ENCODE measurements at regions not wholly inside any gene's neighbourhood (a gene's known extent, or its start where the extent isn't known, plus 50 kb on each side); places are given as distances from the start of the nearest gene placed in this dataset.

DNA sequence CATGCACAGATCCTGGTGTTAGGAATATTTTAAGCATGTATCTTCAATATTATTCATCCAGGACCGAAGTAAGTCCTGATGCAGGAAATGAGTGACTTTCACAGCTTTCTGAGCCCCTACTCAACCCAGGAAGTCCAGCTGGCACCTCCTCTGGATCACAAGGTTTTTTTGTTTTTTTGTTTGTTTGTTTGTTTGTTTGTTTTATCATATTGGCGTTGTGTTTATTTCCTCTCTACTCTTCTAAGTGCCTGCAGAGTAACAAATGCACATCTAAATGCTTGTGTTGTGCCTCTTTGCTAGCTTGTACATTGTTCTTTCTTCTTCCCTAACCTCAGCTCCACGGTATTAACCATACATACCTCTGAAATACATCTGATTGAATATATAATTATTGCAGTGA is 594.3 kb upstream of the ADGRB3 start:
- no peak for DNase-seq (ENCODE audit: low read depth)
- TF ChIP-seq, protein P1, sequence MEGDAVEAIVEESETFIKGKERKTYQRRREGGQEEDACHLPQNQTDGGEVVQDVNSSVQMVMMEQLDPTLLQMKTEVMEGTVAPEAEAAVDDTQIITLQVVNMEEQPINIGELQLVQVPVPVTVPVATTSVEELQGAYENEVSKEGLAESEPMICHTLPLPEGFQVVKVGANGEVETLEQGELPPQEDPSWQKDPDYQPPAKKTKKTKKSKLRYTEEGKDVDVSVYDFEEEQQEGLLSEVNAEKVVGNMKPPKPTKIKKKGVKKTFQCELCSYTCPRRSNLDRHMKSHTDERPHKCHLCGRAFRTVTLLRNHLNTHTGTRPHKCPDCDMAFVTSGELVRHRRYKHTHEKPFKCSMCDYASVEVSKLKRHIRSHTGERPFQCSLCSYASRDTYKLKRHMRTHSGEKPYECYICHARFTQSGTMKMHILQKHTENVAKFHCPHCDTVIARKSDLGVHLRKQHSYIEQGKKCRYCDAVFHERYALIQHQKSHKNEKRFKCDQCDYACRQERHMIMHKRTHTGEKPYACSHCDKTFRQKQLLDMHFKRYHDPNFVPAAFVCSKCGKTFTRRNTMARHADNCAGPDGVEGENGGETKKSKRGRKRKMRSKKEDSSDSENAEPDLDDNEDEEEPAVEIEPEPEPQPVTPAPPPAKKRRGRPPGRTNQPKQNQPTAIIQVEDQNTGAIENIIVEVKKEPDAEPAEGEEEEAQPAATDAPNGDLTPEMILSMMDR (IDR thresholded peaks at IDR 0.05; ENCODE audit: control insufficient read depth, extremely low read depth, insufficient read depth), result no peak
- no peak overlapping the region for H3K4me3 ChIP-seq (ENCODE audit: low read depth, low read length)

DNA sequence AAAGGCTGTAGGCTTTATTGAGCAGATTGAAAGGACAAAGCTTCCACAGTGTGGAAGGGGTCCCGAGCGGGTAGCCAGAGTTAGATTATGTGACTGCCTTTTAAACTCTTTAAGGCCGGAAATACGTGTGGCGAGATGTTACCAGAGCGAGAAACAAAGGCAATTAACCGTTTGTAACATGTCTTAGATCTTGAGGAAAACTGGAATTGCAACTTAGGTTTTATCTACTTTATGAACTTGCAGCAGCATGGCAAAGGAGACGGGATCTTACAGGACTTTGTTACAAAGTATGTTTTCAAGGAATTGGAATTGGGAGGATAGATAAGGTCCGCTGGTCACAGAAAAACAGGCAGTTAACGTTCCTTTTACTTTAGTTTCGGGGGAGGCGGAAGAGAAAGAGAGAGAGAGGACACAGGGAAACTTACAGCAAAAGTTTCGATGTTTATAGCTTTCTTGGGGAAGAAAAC is 594.7 kb upstream of the ADGRB3 start:
- TF ChIP-seq, protein P1 (IDR thresholded peaks at IDR 0.05; ENCODE audit: control insufficient read depth, extremely low read depth, insufficient read depth), result no peak
- no peak for DNase-seq (ENCODE audit: low read depth)
- H3K4me3 ChIP-seq (ENCODE audit: low read depth, low read length), result no peak overlapping the region

DNA sequence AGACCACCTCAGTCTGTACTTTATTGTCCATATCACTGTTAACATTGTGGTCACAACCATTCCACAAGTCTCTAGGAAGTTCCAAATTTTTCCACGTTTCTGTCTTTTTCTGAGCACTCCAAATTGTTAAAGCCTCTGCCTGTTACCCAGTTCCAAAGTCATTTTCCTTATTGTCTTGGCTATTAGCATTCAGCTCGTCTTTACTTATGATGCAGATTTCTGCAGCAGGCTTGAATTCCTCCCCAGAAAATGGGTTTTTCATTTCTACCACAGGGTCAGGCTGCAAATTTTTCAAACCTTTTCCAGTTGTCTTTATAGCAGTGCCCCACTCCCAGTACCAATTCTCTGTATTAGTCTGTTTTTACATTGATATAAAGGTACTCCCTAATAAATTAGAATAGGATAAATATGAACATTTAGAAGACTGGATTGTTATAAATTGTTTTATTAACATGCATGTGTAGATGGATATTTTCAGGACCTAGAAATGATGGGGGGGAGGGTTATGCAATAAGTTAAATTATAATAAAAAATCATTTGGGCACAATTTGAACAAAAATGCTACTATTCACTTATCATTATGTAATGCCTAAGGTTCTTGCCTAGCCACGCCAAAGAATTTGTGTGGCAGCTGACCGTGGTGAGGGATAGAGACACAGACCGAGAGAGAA is 595.3 kb upstream of the ADGRB3 start:
- no peak for DNase-seq (ENCODE audit: low read depth)
- TF ChIP-seq, protein P1 (IDR thresholded peaks at IDR 0.05; ENCODE audit: control insufficient read depth, extremely low read depth, insufficient read depth), result no peak
- H3K4me3 ChIP-seq (ENCODE audit: low read depth, low read length), result no peak overlapping the region

DNA sequence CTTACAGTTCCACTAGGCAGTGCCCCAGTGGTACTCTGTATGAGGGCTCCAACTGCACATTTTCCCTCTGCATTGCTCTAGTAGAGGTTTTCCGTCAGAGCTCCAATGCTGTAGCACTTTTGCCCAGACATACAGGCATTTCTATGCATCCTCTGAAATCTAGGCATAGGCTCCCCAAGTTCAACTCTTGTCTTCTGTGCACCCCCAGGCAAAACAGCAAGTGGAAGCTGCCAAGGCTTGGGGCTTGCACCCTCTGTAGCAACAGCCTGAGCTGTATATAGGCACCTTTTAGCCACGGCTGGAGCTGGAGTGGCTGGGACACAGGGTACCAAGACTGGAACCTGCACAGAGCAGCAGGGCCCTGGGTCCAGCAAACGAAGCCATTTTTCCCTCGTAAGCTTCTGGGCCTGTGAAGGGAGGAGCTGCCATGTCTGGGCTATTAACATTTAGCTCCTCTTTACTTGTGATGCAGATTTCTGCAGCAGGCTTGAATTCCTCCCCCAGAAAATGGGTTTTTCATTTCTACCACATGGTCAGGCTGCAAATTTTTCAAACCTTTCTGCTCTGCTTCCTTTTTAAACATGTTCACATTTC is 596.2 kb upstream of the ADGRB3 start:
- TF ChIP-seq, protein P1 (IDR thresholded peaks at IDR 0.05; ENCODE audit: control insufficient read depth, extremely low read depth, insufficient read depth), result no peak
- H3K4me3 ChIP-seq (ENCODE audit: low read depth, low read length), result no peak overlapping the region
- DNase-seq (ENCODE audit: low read depth), result no peak

DNA sequence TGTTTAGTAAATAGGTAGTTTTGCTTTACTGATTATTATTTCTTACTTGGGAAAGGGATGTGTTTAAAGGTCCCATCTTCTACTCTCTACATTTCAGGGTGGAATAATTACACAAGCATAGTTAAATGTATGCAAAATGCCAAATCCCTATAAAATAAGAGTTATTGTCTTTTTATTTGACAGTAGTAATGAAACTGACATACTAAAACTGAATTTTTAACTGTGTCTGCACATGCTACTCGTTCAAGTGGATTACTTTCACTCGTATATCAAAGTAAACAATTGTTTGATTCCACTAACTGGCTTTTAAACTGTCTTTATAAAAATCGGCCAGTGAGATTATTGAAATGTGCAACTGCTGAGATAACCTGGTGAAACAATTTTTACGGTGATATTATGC is 602.9 kb upstream of the ADGRB3 start:
- no peak for DNase-seq (ENCODE audit: low read depth)
- H3K4me3 ChIP-seq (ENCODE audit: low read depth, low read length), result no peak overlapping the region
- TF ChIP-seq, protein P1 (IDR thresholded peaks at IDR 0.05; ENCODE audit: control insufficient read depth, extremely low read depth, insufficient read depth), result no peak

DNA sequence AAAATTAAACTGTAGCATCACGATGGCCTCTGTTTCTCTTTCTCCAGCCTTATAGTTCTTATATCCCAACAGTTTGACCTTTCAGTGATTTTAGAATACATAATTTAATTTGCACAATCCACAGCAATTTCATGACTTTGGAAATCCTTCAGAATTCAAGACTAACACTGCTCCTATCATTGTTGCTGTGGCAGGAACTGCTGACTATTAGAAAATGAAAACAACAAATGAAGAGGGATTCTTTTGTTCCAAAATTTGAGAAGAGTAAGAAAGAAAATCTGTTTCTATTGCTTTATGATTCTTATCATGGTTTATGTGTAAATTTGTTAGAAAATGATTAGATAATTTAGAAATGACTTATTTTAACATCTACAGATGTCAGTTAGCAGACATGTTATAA is 604.0 kb upstream of the ADGRB3 start:
- TF ChIP-seq, protein P1 (IDR thresholded peaks at IDR 0.05; ENCODE audit: control insufficient read depth, extremely low read depth, insufficient read depth), result no peak
- DNase-seq (ENCODE audit: low read depth), result no peak
- H3K4me3 ChIP-seq (ENCODE audit: low read depth, low read length), result no peak overlapping the region

DNA sequence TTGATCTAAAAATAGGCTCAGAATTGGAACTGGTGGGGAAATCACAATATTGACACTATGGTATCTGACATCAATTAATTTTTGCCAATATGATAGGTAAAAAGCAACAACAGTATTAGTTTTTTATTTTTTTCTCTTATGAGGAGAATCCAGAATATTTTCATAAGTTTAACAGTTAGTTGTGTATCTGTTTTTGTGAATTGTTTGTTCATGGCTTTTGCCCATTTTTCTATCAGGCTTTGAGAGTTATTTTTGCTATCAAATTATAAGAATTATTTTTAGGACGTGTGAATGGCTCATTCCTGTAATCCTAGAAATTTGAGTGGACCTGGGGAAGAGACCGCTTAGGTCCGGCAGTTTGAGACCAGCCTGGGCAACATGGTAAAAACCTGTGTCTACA is 608.6 kb upstream of the ADGRB3 start:
- DNase-seq (ENCODE audit: low read depth), result no peak
- no peak overlapping the region for H3K4me3 ChIP-seq (ENCODE audit: low read depth, low read length)
- TF ChIP-seq, protein P1 (IDR thresholded peaks at IDR 0.05; ENCODE audit: control insufficient read depth, extremely low read depth, insufficient read depth), result no peak

All from LNCaP clone FGC (cell line).